ENCODE measurements at regions not wholly inside any gene's neighbourhood (a gene's known extent, or its start where the extent isn't known, plus 50 kb on each side); places are given as distances from the start of the nearest gene placed in this dataset.
A peak's percentile ranks its signal among the peaks of the same experiment; 100 is the strongest.

GRCh38 chr11:45750439-45750838 lies 54.5 kb upstream of the SLC35C1 start:
- 57 to 73% (median 67%) methylated on average over 8 of the region's 8 CpGs for WGBS, 5 donors

GRCh38 chr11:45748801-45749200 lies 56.1 kb upstream of the SLC35C1 start:
- intact Hi-C loops (cut with DNase I; ENCODE audit: low total_unique reads) = no loop called here
- Histone ChIP-seq H3K27me3 (replicated peaks in 1 of 7) (peaks cover 0 to 47% (median 0%) of the 10 kb centered on the region in 7 donors), H3K9me3 (no peaks in the 10 kb centered on the region), H3K4me3 (no peak overlapping the region), H3K27ac (no peak overlapping the region), H3K36me3 (no peaks in the 10 kb centered on the region), H3K4me1 (peaks cover 0 to 12% (median under 1%) of the 10 kb centered on the region in 6 donors)
- TF ChIP-seq POLR2A (IDR thresholded peaks at IDR 0.05) (no peak), CTCF (IDR thresholded peaks at IDR 0.05 in 8 of 11, conservative IDR thresholded peaks at IDR 0.05 in 3 of 11) (no peak), POLR2AphosphoS5 (IDR thresholded peaks at IDR 0.05) (no peak)
- DNase-seq = no peak
- WGBS, 5 donors = 75 to 92% (median 86%) methylated on average over 5 of the region's 5 CpGs

More at GRCh38 chr11:45750439-45750838, 54.5 kb upstream of the SLC35C1 start:
- TF ChIP-seq POLR2AphosphoS5 (IDR thresholded peaks at IDR 0.05) (no peak), CTCF (IDR thresholded peaks at IDR 0.05 in 8 of 11, conservative IDR thresholded peaks at IDR 0.05 in 3 of 11) (no peak), POLR2A (IDR thresholded peaks at IDR 0.05) (no peak)
- peak overlapping the region in 3 of 8 donors; percentile 10 to 61 (median 61) for H3K27ac ChIP-seq
- peaks cover 0 to 12% (median 2%) of the 10 kb centered on the region in 6 donors for H3K4me1 ChIP-seq
- H3K9me3 ChIP-seq = no peaks in the 10 kb centered on the region
- H3K27me3 ChIP-seq (replicated peaks in 1 of 7) = peaks cover 0 to 54% (median 0%) of the 10 kb centered on the region in 7 donors
- intact Hi-C loops (cut with DNase I; ENCODE audit: low total_unique reads) = no loop called here
- no peak overlapping the region for H3K4me3 ChIP-seq
- no peak for DNase-seq
- H3K36me3 ChIP-seq = no peaks in the 10 kb centered on the region

- WGBS, 5 donors = 52 to 61% (median 55%) methylated on average over 13 of the region's 13 CpGs
- H3K4me1 ChIP-seq = no peaks in the 10 kb centered on the region
- H3K36me3 ChIP-seq = no peaks in the 10 kb centered on the region
- peak overlapping the region in 6 of 8 donors; percentile 20 to 57 (median 40) for H3K27ac ChIP-seq
- no peak overlapping the region for H3K4me3 ChIP-seq
- peaks cover 0 to 16% (median 0%) of the 10 kb centered on the region in 7 donors for H3K27me3 ChIP-seq (replicated peaks in 1 of 7)
- H3K9me3 ChIP-seq = no peaks in the 10 kb centered on the region
- DNase-seq = peak; percentile 51
- intact Hi-C loops (cut with DNase I; ENCODE audit: low total_unique reads) = no loop called here
- TF ChIP-seq POLR2AphosphoS5 (IDR thresholded peaks at IDR 0.05) = peak in 1 of 3 donors; percentile 29
- no peak for TF ChIP-seq CTCF (IDR thresholded peaks at IDR 0.05 in 8 of 11, conservative IDR thresholded peaks at IDR 0.05 in 3 of 11)
- no peak for TF ChIP-seq POLR2A (IDR thresholded peaks at IDR 0.05)
Observed at GRCh38 chr11:45745065-45745811, 59.7 kb upstream of the SLC35C1 start.
